Nephron (organoid): ENCODE measurements at regions not wholly inside any gene's neighbourhood (a gene's known extent, or its start where the extent isn't known, plus 50 kb on each side); places are given as distances from the start of the nearest gene placed in this dataset.

Experiments used
- H3K27ac Mint-ChIP-seq, 3 experiments: 2 replicates each; pipeline ENCODE4 v1.8.0; 2020; ENCODE audit warnings: mixed read lengths in 3 of 3, mild to moderate bottlenecking in 2 of 3, moderate library complexity in 1 of 3
- H3K27me3 Mint-ChIP-seq: 2 replicates; pipeline ENCODE4 v1.8.0; 2021; ENCODE audit warnings: low read depth, mild to moderate bottlenecking, moderate library complexity, mixed read lengths
- H3K36me3 Mint-ChIP-seq: 2 replicates; pipeline ENCODE4 v1.8.0; 2020; ENCODE audit warnings: low read depth, mixed read lengths
- H3K4me1 Mint-ChIP-seq: 2 replicates; pipeline ENCODE4 v1.8.0; 2020; ENCODE audit warnings: mixed read lengths
- H3K4me3 Mint-ChIP-seq, 3 experiments: 2 replicates each; pipeline ENCODE4 v1.8.0; 2020; ENCODE audit warnings: mild to moderate bottlenecking in 3 of 3, mixed read lengths in 3 of 3, moderate library complexity in 2 of 3
- H3K9me3 Mint-ChIP-seq: 2 replicates; pipeline ENCODE4 v1.8.0; 2020; ENCODE audit warnings: mixed read lengths
- TF ChIP-seq, protein P1 (sequence below), 3 experiments: fragments of 200-600 bp; sonication (generic); IDR thresholded peaks; one replicate each; pipeline ENCODE4 v1.5.0; 2021; ENCODE audit warnings: antibody characterized with exemption in 3 of 3; ENCODE audit not compliant: unreplicated experiment in 3 of 3

DNA sequence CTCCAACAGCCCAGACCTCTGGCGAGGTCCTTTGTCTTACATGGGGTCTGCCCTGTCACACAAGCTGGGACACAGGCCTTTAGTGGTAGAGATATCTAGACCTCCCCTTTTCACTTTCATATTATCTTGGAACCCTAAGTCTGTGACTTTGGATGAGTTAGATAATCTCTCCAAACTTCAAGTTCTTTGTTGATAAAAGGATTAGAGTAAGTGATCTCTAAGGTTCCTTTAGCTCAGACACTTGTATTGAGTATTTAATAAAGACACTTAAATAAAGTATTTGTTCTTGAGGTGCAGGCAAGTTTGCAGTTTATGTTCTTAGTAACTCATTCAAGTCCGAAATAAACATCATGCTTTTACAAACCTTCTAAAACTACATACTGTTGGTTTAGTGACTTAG, 459.6 kb downstream of the SHQ1 start:
- H3K27ac Mint-ChIP-seq, result no peak overlapping the region
- H3K36me3 Mint-ChIP-seq, result no peaks in the 10 kb centered on the region
- H3K27me3 Mint-ChIP-seq, result no peaks in the 10 kb centered on the region
- TF ChIP-seq, protein P1, sequence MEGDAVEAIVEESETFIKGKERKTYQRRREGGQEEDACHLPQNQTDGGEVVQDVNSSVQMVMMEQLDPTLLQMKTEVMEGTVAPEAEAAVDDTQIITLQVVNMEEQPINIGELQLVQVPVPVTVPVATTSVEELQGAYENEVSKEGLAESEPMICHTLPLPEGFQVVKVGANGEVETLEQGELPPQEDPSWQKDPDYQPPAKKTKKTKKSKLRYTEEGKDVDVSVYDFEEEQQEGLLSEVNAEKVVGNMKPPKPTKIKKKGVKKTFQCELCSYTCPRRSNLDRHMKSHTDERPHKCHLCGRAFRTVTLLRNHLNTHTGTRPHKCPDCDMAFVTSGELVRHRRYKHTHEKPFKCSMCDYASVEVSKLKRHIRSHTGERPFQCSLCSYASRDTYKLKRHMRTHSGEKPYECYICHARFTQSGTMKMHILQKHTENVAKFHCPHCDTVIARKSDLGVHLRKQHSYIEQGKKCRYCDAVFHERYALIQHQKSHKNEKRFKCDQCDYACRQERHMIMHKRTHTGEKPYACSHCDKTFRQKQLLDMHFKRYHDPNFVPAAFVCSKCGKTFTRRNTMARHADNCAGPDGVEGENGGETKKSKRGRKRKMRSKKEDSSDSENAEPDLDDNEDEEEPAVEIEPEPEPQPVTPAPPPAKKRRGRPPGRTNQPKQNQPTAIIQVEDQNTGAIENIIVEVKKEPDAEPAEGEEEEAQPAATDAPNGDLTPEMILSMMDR (IDR thresholded peaks at IDR 0.05; ENCODE audit: unreplicated experiment in 3 of 3), result no peak
- no peak overlapping the region for H3K4me3 Mint-ChIP-seq
- peaks cover 23% of the 10 kb centered on the region for H3K4me1 Mint-ChIP-seq
- H3K9me3 Mint-ChIP-seq, result no peaks in the 10 kb centered on the region

DNA sequence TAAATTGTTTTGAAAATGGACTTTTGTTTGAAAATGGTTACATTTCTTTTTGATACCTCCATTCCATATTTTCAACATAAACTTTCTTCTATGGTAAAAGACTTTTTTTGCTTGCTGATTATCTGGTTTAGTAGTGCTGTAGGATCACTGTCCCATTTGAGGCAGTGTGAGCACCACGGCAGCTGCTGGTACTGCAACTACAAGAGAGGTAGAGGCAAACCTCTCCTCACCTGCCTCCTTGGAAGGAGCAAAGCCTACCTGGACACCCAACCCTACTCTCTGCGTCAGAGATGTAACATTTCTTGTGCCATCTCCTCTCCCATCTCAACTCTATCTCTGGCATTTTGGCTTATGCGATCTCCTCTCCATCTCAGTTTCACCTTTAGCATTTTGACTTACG, 460.1 kb downstream of the SHQ1 start:
- H3K27ac Mint-ChIP-seq, result no peak overlapping the region
- H3K36me3 Mint-ChIP-seq, result no peaks in the 10 kb centered on the region
- H3K4me3 Mint-ChIP-seq, result no peak overlapping the region
- H3K27me3 Mint-ChIP-seq, result no peaks in the 10 kb centered on the region
- H3K4me1 Mint-ChIP-seq, result peaks cover 23% of the 10 kb centered on the region
- no peaks in the 10 kb centered on the region for H3K9me3 Mint-ChIP-seq
- TF ChIP-seq, protein P1 (IDR thresholded peaks at IDR 0.05; ENCODE audit: unreplicated experiment in 3 of 3), result no peak

DNA sequence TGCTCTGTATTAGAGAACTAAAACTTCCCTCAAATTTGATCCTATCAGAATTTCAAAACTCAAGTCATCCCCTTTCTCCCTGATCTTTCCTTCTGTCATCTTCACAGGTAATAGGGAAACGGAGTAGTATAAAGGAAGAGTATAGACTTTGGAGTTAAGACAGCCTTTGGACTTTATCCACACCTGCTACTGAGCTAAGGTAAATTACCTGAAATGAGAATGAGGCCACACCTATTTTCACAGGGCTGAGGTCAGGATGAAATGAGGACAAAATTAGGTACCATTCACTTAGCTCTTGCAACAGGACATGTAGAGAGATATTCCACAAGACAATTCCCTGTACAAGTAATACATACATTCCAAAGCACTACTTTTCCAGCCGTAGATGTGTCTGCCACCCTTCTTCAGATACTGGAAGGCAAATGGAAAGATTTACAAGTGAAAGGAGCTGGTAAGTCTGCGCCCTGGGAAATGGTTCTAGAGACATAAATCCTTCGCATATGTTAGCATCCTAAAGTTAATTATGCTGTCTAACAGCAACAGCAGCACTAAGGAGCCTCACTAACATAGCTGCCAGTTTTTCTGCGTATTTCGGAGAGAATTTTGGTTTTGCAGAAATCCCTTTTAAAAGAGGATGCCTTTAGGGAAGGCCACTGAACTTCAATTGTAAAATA, 461.8 kb downstream of the SHQ1 start:
- TF ChIP-seq, protein P1 (IDR thresholded peaks at IDR 0.05; ENCODE audit: unreplicated experiment in 3 of 3), result no peak
- Mint-ChIP-seq H3K27me3 (no peaks in the 10 kb centered on the region), H3K4me1 (peaks cover 37% of the 10 kb centered on the region), H3K36me3 (no peaks in the 10 kb centered on the region), H3K9me3 (no peaks in the 10 kb centered on the region), H3K4me3 (no peak overlapping the region), H3K27ac (no peak overlapping the region)

DNA sequence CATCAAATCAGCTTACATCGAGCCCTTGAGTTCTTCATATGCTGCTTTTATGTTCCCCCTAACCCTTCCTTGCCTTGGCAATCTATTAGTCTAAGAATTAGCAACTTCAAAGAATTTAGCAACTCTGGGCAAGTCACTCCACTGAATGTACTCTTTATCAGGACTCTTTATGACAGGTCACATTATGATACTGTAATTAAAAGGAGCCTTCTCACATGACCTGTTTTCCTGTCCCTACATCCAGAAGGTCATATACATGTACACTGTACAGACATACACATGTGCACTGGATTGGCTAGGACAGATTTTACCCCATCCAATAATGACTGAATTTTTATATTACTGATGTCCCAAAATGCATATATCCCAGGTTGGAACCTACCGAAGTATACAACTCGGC, 463.1 kb downstream of the SHQ1 start:
- Mint-ChIP-seq H3K27me3 (no peaks in the 10 kb centered on the region), H3K9me3 (no peaks in the 10 kb centered on the region), H3K4me3 (no peak overlapping the region), H3K4me1 (peaks cover 44% of the 10 kb centered on the region), H3K36me3 (no peaks in the 10 kb centered on the region), H3K27ac (no peak overlapping the region)
- TF ChIP-seq, protein P1 (IDR thresholded peaks at IDR 0.05; ENCODE audit: unreplicated experiment in 3 of 3), result no peak

DNA sequence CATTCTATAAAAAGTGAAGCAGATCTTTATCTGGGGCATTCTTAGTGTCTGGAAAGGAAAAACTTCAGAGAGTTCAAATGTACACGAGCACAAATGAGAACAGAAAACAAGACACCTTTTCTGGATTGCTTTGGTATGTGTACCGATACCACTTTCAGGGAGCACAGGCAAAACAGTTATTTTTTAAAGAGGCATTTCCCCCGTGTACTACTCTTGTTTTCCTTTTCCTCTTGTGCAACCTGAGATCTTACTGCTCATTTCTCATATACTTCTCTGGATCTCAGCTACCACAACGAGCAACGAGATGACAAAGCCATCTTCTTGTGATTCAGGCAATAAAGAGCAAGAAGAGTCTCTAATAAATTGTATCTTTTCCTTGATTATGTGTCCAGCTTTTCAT, 463.6 kb downstream of the SHQ1 start:
- H3K27me3 Mint-ChIP-seq, result no peaks in the 10 kb centered on the region
- no peak overlapping the region for H3K27ac Mint-ChIP-seq
- no peaks in the 10 kb centered on the region for H3K36me3 Mint-ChIP-seq
- H3K4me1 Mint-ChIP-seq, result peaks cover 48% of the 10 kb centered on the region
- no peaks in the 10 kb centered on the region for H3K9me3 Mint-ChIP-seq
- H3K4me3 Mint-ChIP-seq, result no peak overlapping the region
- TF ChIP-seq, protein P1 (IDR thresholded peaks at IDR 0.05; ENCODE audit: unreplicated experiment in 3 of 3), result no peak

DNA sequence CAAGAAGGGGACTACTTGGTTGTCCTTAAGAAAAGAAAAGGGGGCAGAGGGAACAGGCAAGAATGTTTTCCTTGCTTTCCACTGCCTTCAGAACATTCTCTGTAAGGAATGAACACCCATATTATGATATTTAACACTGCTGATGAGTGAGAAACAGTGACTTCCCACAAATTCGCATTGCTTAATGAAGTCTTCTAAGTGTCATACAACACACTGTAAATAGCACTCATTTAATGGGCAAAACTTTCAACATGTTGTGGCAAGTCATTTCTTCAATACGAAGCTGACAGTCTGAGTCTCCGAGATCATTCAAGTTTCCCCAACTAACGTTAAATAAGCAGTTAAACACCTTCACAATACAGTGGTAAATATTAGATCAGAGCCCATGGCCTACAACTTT, 464.4 kb downstream of the SHQ1 start:
- no peaks in the 10 kb centered on the region for H3K9me3 Mint-ChIP-seq
- TF ChIP-seq, protein P1 (IDR thresholded peaks at IDR 0.05; ENCODE audit: unreplicated experiment in 3 of 3), result no peak
- H3K4me1 Mint-ChIP-seq, result peaks cover 55% of the 10 kb centered on the region
- no peaks in the 10 kb centered on the region for H3K27me3 Mint-ChIP-seq
- peaks cover 1% of the 10 kb centered on the region for H3K36me3 Mint-ChIP-seq
- H3K27ac Mint-ChIP-seq, result no peak overlapping the region
- H3K4me3 Mint-ChIP-seq, result no peak overlapping the region
